Peyer's patch (tissue), 4 donors: ENCODE measurements at regions not wholly inside any gene's neighbourhood (a gene's known extent, or its start where the extent isn't known, plus 50 kb on each side); places are given as distances from the start of the nearest gene placed in this dataset.

Experiments
- CTCF ChIP-seq, 6 experiments: fragments of 450-650 bp in 4 of 6; fragments of 200-600 bp in 2 of 6; sonication (generic) in 1 of 6; IDR thresholded peaks; one replicate each; pipeline ENCODE4 v1.5.1; 2017 to 2019; ENCODE audit warnings: antibody characterized with exemption in 6 of 6, mild to moderate bottlenecking in 3 of 6, moderate library complexity in 1 of 6
- POLR2A ChIP-seq, 2 donors: fragments of 450-650 bp; IDR thresholded peaks; one replicate each; pipeline ENCODE4 v1.5.1; 2017; ENCODE audit warnings: antibody characterized with exemption in 2 of 2, mild to moderate bottlenecking in 2 of 2, moderate library complexity in 2 of 2

- no peak for TF ChIP-seq CTCF (IDR thresholded peaks at IDR 0.05)
- TF ChIP-seq POLR2A (IDR thresholded peaks at IDR 0.05), result no peak
Measured at GRCh38 chr2:200028998-200029397, 73.6 kb downstream of the MAIP1 start.
